LNCAP (cell line): ENCODE measurements at regions not wholly inside any gene's neighbourhood (a gene's known extent, or its start where the extent isn't known, plus 50 kb on each side); places are given as distances from the start of the nearest gene placed in this dataset.

Source experiments
- CTCF ChIP-seq: fragments of 450-650 bp; IDR thresholded peaks from 2 replicates; pipeline ENCODE4 v1.5.1; 2017; ENCODE audit warnings: mild to moderate bottlenecking

- TF ChIP-seq CTCF = no peak
Observed at GRCh38 chr11:8838248-8838647, 72.7 kb upstream of the AKIP1 start.

- TF ChIP-seq CTCF = no peak
Observed at GRCh38 chr11:8839306-8839956, 71.6 kb upstream of the AKIP1 start.

DNA sequence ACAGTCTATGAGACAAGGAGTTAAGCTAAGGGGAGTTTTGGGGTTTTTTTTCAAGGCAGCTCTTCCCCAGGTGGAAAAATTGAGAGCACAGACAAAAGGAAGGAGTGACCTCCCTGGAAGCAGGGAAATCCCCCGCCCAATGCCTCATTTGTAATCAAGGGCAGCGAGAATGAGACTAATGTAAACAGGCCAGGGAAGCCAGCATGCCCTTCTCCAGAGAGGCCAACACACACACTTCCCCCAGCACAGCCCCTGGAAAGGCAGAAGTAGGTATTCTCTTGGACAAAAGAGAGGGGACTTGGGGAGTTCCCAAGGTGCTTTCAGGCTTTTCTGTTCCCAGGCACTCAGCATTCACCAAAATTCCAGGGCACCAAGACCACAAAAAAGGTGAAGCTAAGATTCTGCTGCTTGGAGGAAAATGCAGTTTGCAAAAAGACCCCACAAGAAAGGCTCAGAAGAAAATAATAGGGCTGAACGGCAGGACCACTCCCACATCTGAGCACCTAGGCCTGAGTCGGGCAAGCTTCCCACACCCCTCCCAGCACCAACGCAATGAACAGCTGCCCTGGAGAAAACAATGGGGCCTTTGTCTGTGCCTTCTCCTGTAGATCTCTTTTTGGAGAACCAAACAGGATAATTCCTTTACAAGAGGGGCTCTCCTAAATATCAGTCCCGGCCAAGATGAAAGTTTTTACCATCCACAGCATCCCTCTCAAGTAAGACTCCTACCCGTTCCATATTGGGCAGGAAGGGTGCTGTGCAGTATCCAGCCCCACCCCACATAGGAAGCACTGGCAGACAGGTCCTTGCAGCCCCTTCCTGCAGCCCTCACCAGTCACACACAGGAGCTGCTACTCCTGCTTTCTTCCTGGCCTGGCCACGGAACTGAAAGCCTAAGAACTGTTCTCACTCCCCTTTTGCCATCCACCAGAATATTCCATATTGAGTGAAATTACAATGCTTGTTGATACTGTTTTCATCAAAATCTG lies 70.7 kb upstream of the AKIP1 start:
- TF ChIP-seq CTCF = no peak

DNA sequence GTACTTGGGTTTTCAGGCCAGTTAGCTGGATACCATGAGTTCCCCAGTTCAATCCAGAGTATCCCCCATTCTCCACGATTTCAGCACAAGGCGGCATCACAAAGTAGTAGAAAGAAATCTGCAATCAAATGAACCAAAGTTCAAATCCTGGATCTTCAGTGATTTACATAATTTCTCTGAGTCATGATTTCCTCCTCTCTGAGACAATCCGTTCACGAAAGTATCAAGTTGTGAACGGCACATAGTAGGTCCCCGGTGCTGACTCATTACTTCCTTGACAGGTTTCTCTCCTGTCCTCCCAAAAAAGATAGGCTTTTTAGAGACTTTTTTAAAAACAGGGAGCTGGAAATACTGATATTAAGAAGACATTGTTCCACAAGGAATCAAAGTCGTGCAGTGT lies 69.1 kb upstream of the AKIP1 start:
- no peak for TF ChIP-seq CTCF

DNA sequence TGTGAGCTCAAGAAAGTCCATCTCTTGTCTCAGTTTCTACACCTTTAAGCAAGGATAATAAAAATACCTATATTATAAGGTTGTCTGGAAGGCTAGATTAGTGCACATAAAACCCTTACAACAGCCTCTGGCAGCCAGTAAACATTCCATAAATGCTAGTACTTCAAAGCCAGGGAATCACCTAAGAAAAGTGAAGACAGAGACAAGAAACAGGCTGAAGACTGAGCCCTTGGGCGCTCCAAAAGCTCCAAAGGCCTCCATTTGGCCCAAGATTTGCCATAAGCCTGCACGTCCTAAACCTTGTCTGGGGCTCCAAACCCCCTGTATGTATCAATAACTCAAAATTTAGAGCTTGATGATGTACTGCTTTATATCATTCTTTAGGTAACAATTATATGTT lies 52.2 kb upstream of the AKIP1 start:
- TF ChIP-seq CTCF = no peak
